GM12878 (cell line): ENCODE measurements at regions not wholly inside any gene's neighbourhood (a gene's known extent, or its start where the extent isn't known, plus 50 kb on each side); places are given as distances from the start of the nearest gene placed in this dataset.

ENCODE experiments used
- ATAC-seq: fragments of 200-7000 bp; cut with Tn5 transposase; 3 replicates; pipeline ENCODE4 v1.9.1; 2020; ENCODE audit warnings: mild to moderate bottlenecking, moderate library complexity
- BruUV-seq: library from RNA; stranded (reverse); fragments of 400-500 nt; replicated peaks from 2 replicates; lab custom pipeline; 2021; lab: Mats Ljungman, UMichigan
- CTCF ChIA-PET: fragments of 300-600 bp; sonication (Branson Sonifier 250); formaldehyde crosslinking; extraction: SDS; loops from one replicate; lab custom pipeline; 2021; ENCODE audit warnings: inconsistent platforms; lab: Yijun Ruan, JAX
- POLR2A ChIA-PET: fragments of 350-600 bp; formaldehyde crosslinking; extraction: SDS; loops from one replicate; lab custom pipeline; 2021; ENCODE audit warnings: inconsistent platforms; lab: Charles Lee
- RAD21 ChIA-PET: fragments of 300-600 bp; sonication (Branson Sonifier 250); formaldehyde crosslinking; loops from one replicate; lab custom pipeline; 2023; ENCODE audit warnings: antibody characterized with exemption; ENCODE audit not compliant: unreplicated experiment; lab: Charles Lee
- SMC1A ChIA-PET: fragments of 300-600 bp; sonication (Branson Sonifier 250); formaldehyde crosslinking; loops from one replicate; lab custom pipeline; 2023; ENCODE audit not compliant: unreplicated experiment, uncharacterized antibody; lab: Charles Lee
- DNase-seq: peaks from one replicate; pipeline ENCODE4 v3.0.0-alpha.2; 2011; ENCODE audit warnings: low read depth, low spot score
- FAIRE-seq: peaks from 3 replicates; lab custom pipeline; 2011; peaks lifted over from hg19 to GRCh38; lab: Jason Lieb, UNC
- H2AFZ ChIP-seq: 2 replicates; pipeline ENCODE4 v1.6.0; 2011; ENCODE audit warnings: low read depth, low read length, control low read depth; ENCODE audit not compliant: control insufficient read depth
- H3K27ac ChIP-seq: 2 replicates; pipeline ENCODE4 v1.5.1; 2011; ENCODE audit warnings: control low read depth; ENCODE audit not compliant: control insufficient read depth, insufficient read depth
- H3K27me3 ChIP-seq, 2 experiments: replicated peaks in 1 of 2; 2 replicates each; pipeline versions ENCODE4 v1.6.0 to v1.6.1; 2011; ENCODE audit warnings: low read length in 1 of 2; ENCODE audit not compliant: control insufficient read depth in 2 of 2, insufficient read depth in 2 of 2
- H3K36me3 ChIP-seq, 2 experiments: 2 replicates each; pipeline ENCODE4 v1.5.1; 2011; ENCODE audit warnings: low read length in 1 of 2; ENCODE audit not compliant: control insufficient read depth in 2 of 2, insufficient read depth in 2 of 2
- H3K4me1 ChIP-seq: 2 replicates; pipeline ENCODE4 v1.6.1; 2011; ENCODE audit warnings: mild to moderate bottlenecking, low read length, moderate library complexity, mixed read lengths; ENCODE audit not compliant: control insufficient read depth, insufficient read depth
- H3K4me2 ChIP-seq: 2 replicates; pipeline ENCODE4 v1.6.0; 2011; ENCODE audit warnings: control low read depth; ENCODE audit not compliant: control insufficient read depth, insufficient read depth
- H3K4me3 ChIP-seq: fragments of 200-600 bp; sonication (generic); 2 replicates; pipeline ENCODE4 v1.5.1; 2016
- H3K79me2 ChIP-seq: 2 replicates; pipeline ENCODE4 v1.6.0; 2011; ENCODE audit warnings: low read length; ENCODE audit not compliant: control insufficient read depth, insufficient read depth
- H3K9ac ChIP-seq: 2 replicates; pipeline ENCODE4 v1.8.0; 2011; ENCODE audit warnings: low read length, control low read depth, mixed read lengths; ENCODE audit not compliant: control insufficient read depth, insufficient read depth
- H3K9me3 ChIP-seq: replicated peaks from 3 replicates; pipeline ENCODE4 v1.5.1; 2011; ENCODE audit warnings: mild to moderate bottlenecking, low read length; ENCODE audit not compliant: control insufficient read depth, insufficient read depth
- H4K20me1 ChIP-seq: 2 replicates; pipeline ENCODE4 v1.6.0; 2011; ENCODE audit not compliant: control insufficient read depth, insufficient read depth
- ATF3 ChIP-seq: IDR thresholded peaks from 2 replicates; pipeline ENCODE4 v1.6.1; 2011; ENCODE audit warnings: low read depth, mild to moderate bottlenecking, low read length, moderate library complexity, borderline replicate concordance; ENCODE audit errors: extremely low read depth
- BACH1 ChIP-seq: fragments of 450-650 bp; IDR thresholded peaks from 2 replicates; pipeline ENCODE4 v1.6.1; 2017; ENCODE audit warnings: mild to moderate bottlenecking, borderline replicate concordance
- CBFB ChIP-seq: IDR thresholded peaks from 2 replicates; pipeline ENCODE4 v1.6.1; 2016; ENCODE audit warnings: antibody characterized with exemption, low read depth
- CEBPB ChIP-seq, 2 experiments: fragments of 150-350 bp in 1 of 2; IDR thresholded peaks; 2 replicates each; pipeline ENCODE4 v1.6.1; 2012 to 2014; ENCODE audit warnings: low read depth in 2 of 2, low read length in 2 of 2, borderline replicate concordance in 1 of 2, inconsistent platforms in 1 of 2
- GATAD2B ChIP-seq: fragments of 450-650 bp; conservative IDR thresholded peaks from 2 replicates; pipeline ENCODE4 v1.6.1; 2017; ENCODE audit warnings: low read depth, mild to moderate bottlenecking, moderate library complexity
- HDAC2 ChIP-seq: fragments of 200-600 bp; sonication (generic); IDR thresholded peaks from 2 replicates; pipeline ENCODE4 v1.6.1; 2017
- IKZF1 ChIP-seq: fragments of 450-650 bp; conservative IDR thresholded peaks from 2 replicates; pipeline ENCODE4 v1.6.1; 2017; ENCODE audit warnings: antibody characterized with exemption, mild to moderate bottlenecking
- MYC ChIP-seq: IDR thresholded peaks from 2 replicates; pipeline ENCODE4 v1.6.1; 2011; ENCODE audit warnings: mild to moderate bottlenecking, low read length, moderate library complexity, inconsistent platforms; ENCODE audit not compliant: insufficient read depth, insufficient replicate concordance, insufficient read length, severe bottlenecking
- NKRF ChIP-seq: fragments of 450-650 bp; conservative IDR thresholded peaks from 2 replicates; pipeline ENCODE4 v1.6.1; 2017; ENCODE audit warnings: mild to moderate bottlenecking, moderate library complexity
- NR2C1 ChIP-seq: fragments of 450-650 bp; IDR thresholded peaks from 2 replicates; pipeline ENCODE4 v1.6.1; 2017; ENCODE audit warnings: antibody characterized with exemption, mild to moderate bottlenecking, moderate library complexity
- RB1 ChIP-seq: fragments of 450-650 bp; formaldehyde crosslinking; IDR thresholded peaks from 2 replicates; pipeline ENCODE4 v1.6.1; 2017; ENCODE audit warnings: mild to moderate bottlenecking, borderline replicate concordance
- RBBP5 ChIP-seq: fragments of 200-600 bp; sonication (generic); conservative IDR thresholded peaks from 2 replicates; pipeline ENCODE4 v1.6.1; 2016
- SMC3 ChIP-seq: IDR thresholded peaks from 2 replicates; pipeline ENCODE4 v1.6.1; 2011; ENCODE audit warnings: low read length, improper control_type of control experiment, borderline replicate concordance
- SPI1 ChIP-seq: IDR thresholded peaks from 2 replicates; pipeline ENCODE4 v1.6.1; 2011; ENCODE audit warnings: low read depth, mild to moderate bottlenecking, low read length, moderate library complexity, borderline replicate concordance; ENCODE audit not compliant: insufficient read depth
- YBX1 ChIP-seq: fragments of 450-650 bp; IDR thresholded peaks from 2 replicates; pipeline ENCODE4 v1.6.1; 2016; ENCODE audit warnings: antibody characterized with exemption
- WGBS: methylation state at CpG from one replicate; pipeline ENCODE4 v1.1.6; 2016; ENCODE audit warnings: low lambda C conversion rate; ENCODE audit not compliant: insufficient replicate concordance, insufficient coverage; ENCODE audit errors: missing lambda C conversion rate; 5-methylcytosine and 5-hydroxymethylcytosine counted together
- in situ Hi-C: fragments of 300-500 bp; cut with MboI; formaldehyde crosslinking; loops from 9 replicates; pipeline ENCODE4 v1.14.3; 2018; ENCODE audit warnings: mixed read lengths
- intact Hi-C: fragments of 100-400 bp; cut with micrococcal nuclease; formaldehyde crosslinking; loops from one replicate; pipeline ENCODE4 v1.14.2; 2022; ENCODE audit not compliant: unreplicated experiment

DNA sequence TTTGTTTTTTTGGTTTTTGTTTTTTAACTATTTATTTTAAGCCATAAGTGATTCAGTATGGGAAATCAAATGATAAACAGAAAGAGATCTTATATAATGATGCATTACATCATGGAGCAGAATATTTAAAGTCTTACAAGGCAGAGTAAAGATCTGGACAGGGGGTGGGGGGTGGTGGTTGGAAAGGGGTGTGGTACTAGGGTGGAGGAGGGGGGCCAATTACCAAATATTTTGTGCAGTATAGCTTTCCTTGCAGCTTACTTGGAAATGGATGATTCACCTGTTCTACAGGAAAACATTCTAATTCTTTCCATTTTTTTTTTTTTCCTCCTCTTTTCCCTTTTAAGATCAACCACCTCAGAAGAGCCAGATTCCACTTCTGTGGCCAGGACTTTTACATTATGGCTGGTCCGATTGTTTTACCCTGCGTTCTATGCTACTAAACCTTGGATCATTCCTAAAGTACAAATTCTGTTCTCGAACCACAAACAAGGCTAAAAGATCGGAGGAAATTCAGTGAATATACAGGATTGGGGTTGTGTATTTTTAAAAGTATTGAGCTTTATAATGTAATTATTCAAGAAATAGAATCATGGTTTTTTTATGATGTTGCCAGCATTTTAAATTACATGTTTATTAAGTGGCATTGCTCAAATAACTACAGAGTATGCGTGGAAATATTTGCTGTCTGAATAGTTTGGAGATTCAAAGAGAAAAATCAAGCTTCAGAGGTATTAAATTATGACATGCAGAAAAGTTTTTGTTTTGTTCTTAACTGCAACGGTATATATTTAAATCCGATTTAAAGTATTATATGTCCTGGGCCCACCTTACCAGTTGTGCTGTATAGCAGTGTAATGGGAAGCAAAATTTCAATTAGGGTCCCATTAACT, 859.5 kb downstream of the USP25 start:
- H3K4me1 ChIP-seq = no peaks in the 10 kb centered on the region
- 14% methylated on average over 7 of the region's 7 CpGs for WGBS

More for the DNA sequence above, 859.5 kb downstream of the USP25 start:
- no peaks in the 10 kb centered on the region; the same call in 2 of the 3 replicates for H3K9me3 ChIP-seq
- SMC1A ChIA-PET = no interaction called here
- no peak for ATAC-seq
- H3K9ac ChIP-seq = no peak overlapping the region
- no peak for TF ChIP-seq NKRF
- TF ChIP-seq GATAD2B = no peak
- TF ChIP-seq IKZF1 = no peak
- TF ChIP-seq NR2C1 = no peak
- no peak for TF ChIP-seq CEBPB (IDR thresholded peaks at IDR 0.05; ENCODE audit: borderline replicate concordance in 1 of 2, low read depth in 2 of 2, low read length in 2 of 2)
- no peak for TF ChIP-seq SMC3
- no peak for TF ChIP-seq ATF3
- TF ChIP-seq HDAC2 = no peak
- TF ChIP-seq CBFB = no peak
- TF ChIP-seq YBX1 = no peak
- TF ChIP-seq RBBP5 = no peak
- TF ChIP-seq BACH1 = no peak
- TF ChIP-seq RB1 = no peak
- TF ChIP-seq MYC = no peak
- no peak for TF ChIP-seq SPI1
- TF ChIP-seq, all 136 proteins: peak for 0
- BruUV-seq = no TSS peak
- Histone ChIP-seq H4K20me1 (no peaks in the 10 kb centered on the region), H3K27ac (no peak overlapping the region), H3K36me3 (no peaks in the 10 kb centered on the region), H3K79me2 (no peaks in the 10 kb centered on the region), H3K4me3 (no peak overlapping the region), H2AFZ (no peak overlapping the region), H3K4me2 (no peak overlapping the region), H3K27me3 (no peaks in the 10 kb centered on the region)
- DNase-seq (no peak), FAIRE-seq (no peak)
- intact Hi-C loops (no loop called here), in situ Hi-C loops (no loop called here)
- ChIA-PET RAD21 (no interaction called here), CTCF (no interaction called here), POLR2A (no interaction called here)
